ENCODE measurements at regions not wholly inside any gene's neighbourhood (a gene's known extent, or its start where the extent isn't known, plus 50 kb on each side); places are given as distances from the start of the nearest gene placed in this dataset.

DNA sequence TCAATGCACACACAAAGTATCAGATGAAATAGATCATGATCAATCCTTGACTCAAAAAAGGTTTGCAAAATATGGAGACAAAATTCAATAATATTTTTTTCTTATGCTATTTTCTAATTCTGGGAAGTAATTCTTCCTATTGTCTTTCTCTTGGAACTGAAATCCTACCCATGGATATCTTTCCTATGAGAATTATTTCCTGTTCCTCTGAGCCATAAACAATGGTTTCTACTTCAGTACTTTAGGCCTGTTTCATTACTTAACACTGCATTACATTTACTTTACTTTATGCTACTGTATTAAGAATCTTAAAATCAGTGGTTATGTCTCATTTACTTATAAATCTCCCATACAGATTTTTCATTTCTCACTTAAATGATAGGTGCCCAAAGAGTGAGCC, 1025.4 kb upstream of the ACO1 start:
- H3K56ac ChIP-seq (ENCODE audit: extremely low read depth, insufficient read depth, low read length), result no peak overlapping the region
- intact Hi-C loops (cut with micrococcal nuclease) (no loop called here), in situ Hi-C loops (cut with MboI; ENCODE audit: low sequenced_read_pairs) (no loop called here), dilution Hi-C loops (cut with HindIII; ENCODE audit: low sequenced_read_pairs, unreplicated experiment) (no loop called here)
- no peaks in the 10 kb centered on the region for H3K9me3 ChIP-seq (ENCODE audit: control insufficient read depth, insufficient read depth, low read length)
- ChIA-PET POLR2A (ENCODE audit: unreplicated experiment) (no interaction called here), CTCF (no interaction called here)
- no peaks in the 10 kb centered on the region for H4K20me1 ChIP-seq (ENCODE audit: insufficient read depth, low read length)
- no TSS peak for BruUV-seq (replicated peaks)
- no peak overlapping the region for H3K4me2 ChIP-seq (ENCODE audit: low read depth, low read length)
- no peak overlapping the region for H3K4ac ChIP-seq (ENCODE audit: low read depth, low read length)
- ATAC-seq (ENCODE audit: low read depth), result no peak
- no peak overlapping the region for H3K23ac ChIP-seq (ENCODE audit: low read depth, low read length)
- no peaks in the 10 kb centered on the region for H3K36me3 ChIP-seq (ENCODE audit: control insufficient read depth, insufficient read depth, low read length)
- no peak overlapping the region for H2BK15ac ChIP-seq (ENCODE audit: low read depth, low read length)
- no peak overlapping the region for H3K27ac ChIP-seq (ENCODE audit: insufficient read depth, low read length)
- H4K8ac ChIP-seq (ENCODE audit: low read depth in 2 of 2, low read length in 2 of 2), result no peak overlapping the region
- H2BK120ac ChIP-seq (ENCODE audit: low read depth, low read length), result no peak overlapping the region
- H3K9ac ChIP-seq (ENCODE audit: low read depth, low read length), result no peak overlapping the region
- H3K18ac ChIP-seq (ENCODE audit: low read depth, low read length), result no peak overlapping the region
- no peak overlapping the region for H3K4me3 ChIP-seq (ENCODE audit: insufficient read depth, low read depth, low read length)
- no peak overlapping the region for H2AK9ac ChIP-seq (replicated peaks; ENCODE audit: low read depth, low read length, poor library complexity)
- DNase-seq, result no peak
- TF ChIP-seq FOS (IDR thresholded peaks at IDR 0.05; ENCODE audit: low read depth, low read length), result no peak
- no peak for TF ChIP-seq RCOR1 (IDR thresholded peaks at IDR 0.05; ENCODE audit: insufficient replicate concordance, low read length)
- no peak for TF ChIP-seq RFX5 (IDR thresholded peaks at IDR 0.05; ENCODE audit: low read depth, low read length)
- no peak for TF ChIP-seq SMC3 (IDR thresholded peaks at IDR 0.05; ENCODE audit: low read depth, low read length)
- TF ChIP-seq RAD21 (IDR thresholded peaks at IDR 0.05; ENCODE audit: low read length), result no peak
- TF ChIP-seq, protein P1, sequence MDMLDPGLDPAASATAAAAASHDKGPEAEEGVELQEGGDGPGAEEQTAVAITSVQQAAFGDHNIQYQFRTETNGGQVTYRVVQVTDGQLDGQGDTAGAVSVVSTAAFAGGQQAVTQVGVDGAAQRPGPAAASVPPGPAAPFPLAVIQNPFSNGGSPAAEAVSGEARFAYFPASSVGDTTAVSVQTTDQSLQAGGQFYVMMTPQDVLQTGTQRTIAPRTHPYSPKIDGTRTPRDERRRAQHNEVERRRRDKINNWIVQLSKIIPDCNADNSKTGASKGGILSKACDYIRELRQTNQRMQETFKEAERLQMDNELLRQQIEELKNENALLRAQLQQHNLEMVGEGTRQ (IDR thresholded peaks at IDR 0.05; ENCODE audit: low read depth, low read length), result no peak
- no peak for TF ChIP-seq CHD1 (IDR thresholded peaks at IDR 0.05; ENCODE audit: low read depth, low read length)
- no peak for TF ChIP-seq MAZ (IDR thresholded peaks at IDR 0.05; ENCODE audit: borderline replicate concordance, low read depth, low read length)
- no peak for TF ChIP-seq CEBPB (IDR thresholded peaks at IDR 0.05; ENCODE audit: low read depth, low read length)
- TF ChIP-seq MXI1 (IDR thresholded peaks at IDR 0.05; ENCODE audit: borderline replicate concordance, low read depth, low read length), result no peak
- TF ChIP-seq, protein P2, sequence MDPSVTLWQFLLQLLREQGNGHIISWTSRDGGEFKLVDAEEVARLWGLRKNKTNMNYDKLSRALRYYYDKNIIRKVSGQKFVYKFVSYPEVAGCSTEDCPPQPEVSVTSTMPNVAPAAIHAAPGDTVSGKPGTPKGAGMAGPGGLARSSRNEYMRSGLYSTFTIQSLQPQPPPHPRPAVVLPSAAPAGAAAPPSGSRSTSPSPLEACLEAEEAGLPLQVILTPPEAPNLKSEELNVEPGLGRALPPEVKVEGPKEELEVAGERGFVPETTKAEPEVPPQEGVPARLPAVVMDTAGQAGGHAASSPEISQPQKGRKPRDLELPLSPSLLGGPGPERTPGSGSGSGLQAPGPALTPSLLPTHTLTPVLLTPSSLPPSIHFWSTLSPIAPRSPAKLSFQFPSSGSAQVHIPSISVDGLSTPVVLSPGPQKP (IDR thresholded peaks at IDR 0.05; ENCODE audit: borderline replicate concordance, low read depth, low read length), result no peak
- TF ChIP-seq BHLHE40 (IDR thresholded peaks at IDR 0.05; ENCODE audit: low read depth, low read length), result no peak
- TF ChIP-seq, protein P3, sequence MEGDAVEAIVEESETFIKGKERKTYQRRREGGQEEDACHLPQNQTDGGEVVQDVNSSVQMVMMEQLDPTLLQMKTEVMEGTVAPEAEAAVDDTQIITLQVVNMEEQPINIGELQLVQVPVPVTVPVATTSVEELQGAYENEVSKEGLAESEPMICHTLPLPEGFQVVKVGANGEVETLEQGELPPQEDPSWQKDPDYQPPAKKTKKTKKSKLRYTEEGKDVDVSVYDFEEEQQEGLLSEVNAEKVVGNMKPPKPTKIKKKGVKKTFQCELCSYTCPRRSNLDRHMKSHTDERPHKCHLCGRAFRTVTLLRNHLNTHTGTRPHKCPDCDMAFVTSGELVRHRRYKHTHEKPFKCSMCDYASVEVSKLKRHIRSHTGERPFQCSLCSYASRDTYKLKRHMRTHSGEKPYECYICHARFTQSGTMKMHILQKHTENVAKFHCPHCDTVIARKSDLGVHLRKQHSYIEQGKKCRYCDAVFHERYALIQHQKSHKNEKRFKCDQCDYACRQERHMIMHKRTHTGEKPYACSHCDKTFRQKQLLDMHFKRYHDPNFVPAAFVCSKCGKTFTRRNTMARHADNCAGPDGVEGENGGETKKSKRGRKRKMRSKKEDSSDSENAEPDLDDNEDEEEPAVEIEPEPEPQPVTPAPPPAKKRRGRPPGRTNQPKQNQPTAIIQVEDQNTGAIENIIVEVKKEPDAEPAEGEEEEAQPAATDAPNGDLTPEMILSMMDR (conservative IDR thresholded peaks at IDR 0.05; ENCODE audit: low read depth, low read length), result no peak
- no peak for TF ChIP-seq NFE2L2 (IDR thresholded peaks at IDR 0.05; ENCODE audit: low read depth, low read length)
- TF ChIP-seq POLR2A (IDR thresholded peaks at IDR 0.05; ENCODE audit: low read depth, low read length), result no peak
- no peak for TF ChIP-seq MAFK (IDR thresholded peaks at IDR 0.05; ENCODE audit: low read depth, low read length)
- no peak overlapping the region for H4K91ac ChIP-seq (ENCODE audit: insufficient read depth, low read depth, low read length)
- H2BK20ac ChIP-seq (ENCODE audit: low read depth, low read length), result no peak overlapping the region
- H4K5ac ChIP-seq (ENCODE audit: low read depth, low read length), result no peak overlapping the region
- H2AK5ac ChIP-seq (ENCODE audit: low read depth, low read length), result no peak overlapping the region
- H3K9me1 ChIP-seq (ENCODE audit: insufficient read depth, low read length), result no peaks in the 10 kb centered on the region
- H2BK5ac ChIP-seq (ENCODE audit: low read depth, low read length, poor library complexity, severe bottlenecking), result no peak overlapping the region
- no peaks in the 10 kb centered on the region for H3K4me1 ChIP-seq (ENCODE audit: control insufficient read depth, insufficient read depth, low read length)
- H3K14ac ChIP-seq (replicated peaks; ENCODE audit: low read depth, low read length), result no peak overlapping the region
- no peak overlapping the region for H2AFZ ChIP-seq (replicated peaks; ENCODE audit: low read length, poor library complexity)
- H3K79me1 ChIP-seq (ENCODE audit: low read depth in 1 of 2, low read length in 2 of 2), result no peaks in the 10 kb centered on the region
- H3K27me3 ChIP-seq (ENCODE audit: control insufficient read depth, insufficient read depth, low read length), result no peaks in the 10 kb centered on the region
